Activated T-cell treated with anti-CD3 and anti-CD28 coated beads for 4 hours (primary cell): ENCODE measurements at regions not wholly inside any gene's neighbourhood (a gene's known extent, or its start where the extent isn't known, plus 50 kb on each side); places are given as distances from the start of the nearest gene placed in this dataset.

Experiments used
- DNase-seq: peaks from one replicate; pipeline ENCODE4 v3.0.0-alpha.2; 2020

DNA sequence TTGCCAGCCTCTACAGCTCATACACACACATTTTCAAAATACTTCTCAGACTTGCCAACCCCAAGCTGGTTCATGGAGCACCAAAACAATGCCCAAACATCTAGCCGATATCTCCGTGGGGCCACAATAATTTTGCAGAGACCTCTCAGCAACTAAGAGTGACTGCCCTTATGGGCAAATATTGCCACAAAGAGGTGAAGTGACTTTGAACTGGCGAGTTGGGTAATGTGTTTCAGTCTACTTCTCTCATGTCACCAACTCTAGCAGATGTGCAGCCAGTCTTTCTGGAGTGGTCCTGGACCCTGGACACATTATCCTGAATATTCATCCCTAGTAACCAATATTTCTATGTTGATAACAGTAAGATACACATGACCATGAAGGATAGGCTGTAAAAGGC is 290.3 kb downstream of the EMP1 start:
- no peak for DNase-seq

GRCh38 chr12:13478650-13479181 is 282.2 kb downstream of the EMP1 start:
- DNase-seq = no peak

- DNase-seq = no peak
These were observed 277.9 kb downstream of the EMP1 start for GRCh38 chr12:13474381-13474780.

DNA sequence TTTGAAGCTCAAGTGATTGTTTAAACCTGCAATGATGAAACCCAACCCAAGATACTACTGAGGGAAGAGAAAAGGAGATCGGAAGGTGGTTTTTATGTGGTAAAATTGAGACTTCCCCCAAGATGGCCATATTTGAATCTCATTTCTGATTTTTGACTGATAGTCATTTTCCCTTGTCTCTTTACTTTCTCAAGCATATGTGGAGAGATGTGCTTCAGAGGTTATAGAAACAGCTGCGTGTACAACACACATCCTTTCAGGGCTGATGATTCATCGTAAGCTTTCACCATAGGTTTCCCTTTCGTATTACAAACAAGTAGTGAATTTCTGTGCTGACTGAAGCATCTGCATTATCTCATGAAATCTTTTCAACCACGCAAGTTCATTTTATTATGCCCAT is 276.2 kb downstream of the EMP1 start:
- no peak for DNase-seq

DNA sequence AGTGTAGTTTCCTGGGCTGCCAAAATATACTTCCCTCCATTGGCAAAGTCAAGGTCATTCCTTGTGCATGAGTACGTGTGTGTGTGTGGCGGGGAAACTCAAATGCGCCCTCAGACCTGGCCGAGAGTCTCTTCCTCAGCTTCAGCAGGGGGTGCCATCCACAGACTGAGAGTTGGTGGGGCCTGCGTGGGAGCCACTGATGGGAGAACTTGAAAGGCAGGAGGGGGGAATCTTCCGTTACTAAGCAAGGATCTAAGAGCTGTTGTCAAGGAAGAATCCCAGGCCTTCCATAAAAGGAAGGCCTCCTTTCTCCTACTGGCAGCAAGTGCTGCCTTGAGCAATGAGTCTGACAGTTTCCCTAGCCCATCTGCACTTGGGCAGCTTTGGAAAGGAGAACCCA is 274.9 kb downstream of the EMP1 start:
- no peak for DNase-seq

GRCh38 chr12:13465635-13466034 is 269.1 kb downstream of the EMP1 start:
- no peak for DNase-seq

GRCh38 chr12:13463189-13463588 is 266.7 kb downstream of the EMP1 start:
- DNase-seq = no peak

DNA sequence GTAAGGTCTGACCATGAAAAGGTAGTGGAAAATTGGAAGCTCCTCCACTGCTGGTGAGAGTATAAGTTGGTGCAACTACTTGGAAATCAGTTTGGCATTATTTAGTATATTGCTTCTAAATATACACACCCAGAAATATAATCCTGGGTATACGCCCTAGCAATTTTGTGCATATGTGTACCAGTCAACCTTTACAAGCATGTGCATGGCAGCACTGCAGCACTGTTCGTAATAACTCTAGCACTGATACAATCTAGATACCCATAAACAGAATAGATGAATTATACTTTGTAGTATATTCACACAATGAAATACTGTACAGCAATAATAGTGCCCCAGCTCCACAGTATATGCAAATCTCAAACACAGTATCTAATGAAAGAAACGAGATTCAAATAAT is 265.9 kb downstream of the EMP1 start:
- no peak for DNase-seq

DNA sequence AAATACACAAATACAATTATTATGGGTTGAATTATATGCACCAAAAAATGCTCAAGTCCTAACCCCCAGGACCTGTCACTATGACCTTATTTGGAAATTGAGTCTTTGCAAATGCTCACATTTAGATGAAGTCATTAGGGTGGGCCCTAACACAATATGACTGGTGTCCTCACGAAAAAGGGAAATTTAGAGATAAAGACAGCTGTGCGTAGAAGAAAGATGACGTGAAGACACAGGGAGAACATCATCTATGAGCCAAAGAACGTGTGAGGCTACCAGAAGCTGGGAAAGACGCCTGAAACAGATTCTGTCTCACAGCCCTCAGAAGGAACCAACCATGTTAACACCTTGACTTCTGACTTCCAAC is 259.2 kb downstream of the EMP1 start:
- no peak for DNase-seq

DNA sequence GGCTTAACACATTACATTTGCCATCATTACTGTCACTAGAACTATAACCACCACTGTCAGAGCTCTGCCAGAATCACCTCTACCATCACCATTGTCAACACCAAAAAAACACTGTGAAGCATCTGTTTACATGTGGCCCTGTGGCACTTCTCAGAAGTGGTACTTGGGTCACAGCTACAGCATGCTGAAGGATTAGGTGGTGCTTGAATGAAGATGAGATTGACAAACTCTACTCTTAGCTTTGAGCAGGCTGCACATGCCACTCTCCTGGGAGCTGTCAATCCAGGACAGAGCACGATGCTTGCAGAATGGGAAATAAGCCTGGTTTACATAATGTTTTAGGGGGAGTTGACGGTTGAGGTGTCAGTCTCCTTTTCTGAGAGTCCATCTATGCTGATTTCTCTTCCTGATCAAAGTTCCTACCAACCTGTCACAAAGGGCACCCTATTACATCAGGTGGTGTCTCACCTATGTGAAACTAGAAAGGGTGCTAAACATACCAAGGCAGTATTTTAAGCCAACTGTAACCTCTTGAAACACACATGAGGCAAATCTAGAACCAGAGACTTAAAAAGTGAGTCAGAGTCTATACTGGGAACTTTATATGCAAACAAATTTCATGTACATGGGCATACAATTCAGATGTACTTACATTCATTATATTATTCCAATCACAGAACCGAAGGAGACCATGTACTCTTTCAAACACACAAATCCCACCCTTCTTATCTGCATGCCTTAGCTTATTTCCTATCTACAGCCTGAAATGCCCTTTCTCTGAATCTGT is 258.7 kb downstream of the EMP1 start:
- DNase-seq = no peak

DNA sequence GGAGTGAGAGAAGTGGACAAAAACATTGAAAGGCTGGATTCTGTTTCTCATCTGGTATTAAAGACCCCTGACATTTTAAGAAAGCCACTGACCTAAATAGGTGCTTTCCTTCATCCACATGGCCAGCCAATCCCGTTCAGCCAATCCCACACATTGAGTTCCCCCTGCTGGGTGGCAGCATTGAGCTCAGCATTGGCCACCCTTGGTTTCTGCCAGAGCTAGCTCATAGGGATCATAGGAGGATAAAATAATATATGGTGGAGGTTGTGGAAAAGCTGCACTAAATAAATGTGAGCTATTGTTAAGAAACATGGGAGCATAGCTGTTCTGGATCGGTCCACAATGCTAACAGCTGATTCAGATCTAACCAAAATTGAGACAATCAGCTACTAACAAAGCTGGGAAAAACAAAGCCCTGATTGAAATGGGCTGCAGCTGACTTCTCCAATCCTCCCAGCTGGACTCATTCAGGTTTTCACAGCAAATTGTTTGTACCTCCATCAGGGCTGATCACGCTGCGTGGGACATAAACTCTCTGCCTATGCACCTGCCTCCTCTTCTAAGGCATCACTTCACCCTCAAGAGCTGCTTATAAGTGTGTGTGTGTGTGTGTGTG is 256.5 kb downstream of the EMP1 start:
- no peak for DNase-seq

DNA sequence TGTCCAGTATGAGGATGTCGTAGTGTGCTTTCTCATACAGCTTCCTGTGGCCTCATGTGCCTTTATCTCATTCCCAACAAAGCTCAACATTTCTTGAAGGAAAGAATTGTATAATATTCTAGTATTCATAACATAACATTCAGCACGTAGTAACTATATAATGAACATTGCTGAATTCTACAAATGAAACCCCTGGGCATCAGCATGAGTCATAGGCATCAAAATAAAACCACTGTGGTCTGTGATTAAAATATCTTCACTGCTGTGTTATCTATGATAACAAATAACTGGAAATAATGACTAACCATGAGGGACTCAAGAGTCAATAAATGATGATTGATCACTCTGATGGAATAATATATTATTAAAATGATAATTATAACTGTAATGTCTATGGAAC is 255.2 kb downstream of the EMP1 start:
- DNase-seq = no peak

DNA sequence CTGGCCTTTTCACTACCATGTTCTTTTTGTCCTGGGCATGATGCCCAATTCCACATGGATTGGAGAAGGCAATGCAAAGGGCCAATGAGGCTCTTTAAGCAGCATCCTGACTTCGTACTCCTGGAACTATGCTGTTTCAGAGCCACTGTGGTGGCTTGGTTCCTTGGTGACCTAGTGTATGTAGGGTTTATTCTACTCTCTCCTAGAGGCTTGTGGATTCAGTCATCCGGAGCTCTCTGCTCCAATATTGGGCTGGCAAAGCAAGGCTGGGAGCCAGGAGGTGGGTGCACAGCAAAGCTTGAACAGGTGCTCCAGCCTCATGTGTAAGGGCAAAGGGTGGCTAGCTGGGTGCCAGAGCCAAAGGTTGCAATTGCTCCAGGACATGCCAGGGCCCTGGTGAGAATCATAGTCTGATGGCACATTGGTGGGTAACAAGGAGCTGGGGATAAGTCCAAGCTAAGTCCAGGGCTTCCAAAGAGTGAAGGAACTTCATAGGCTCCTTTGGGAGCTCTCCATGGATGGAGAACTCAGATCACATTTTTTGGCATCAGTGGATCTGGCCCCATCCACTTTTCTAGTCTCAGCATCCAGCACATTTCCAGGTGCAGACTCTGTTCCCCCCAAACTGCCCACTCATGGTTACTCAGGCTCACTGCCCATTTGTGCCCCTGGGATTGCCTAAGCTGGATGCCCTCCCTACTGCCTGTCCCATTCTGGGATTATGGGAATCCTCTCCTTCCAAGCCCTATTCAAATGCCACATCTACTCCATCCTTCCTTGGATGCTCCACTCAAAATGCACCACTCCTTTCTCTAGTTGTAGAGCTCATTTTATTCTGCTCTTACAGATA is 253.9 kb downstream of the EMP1 start:
- DNase-seq = no peak

- no peak for DNase-seq
These were observed 247.6 kb downstream of the EMP1 start for GRCh38 chr12:13444076-13444475.

- no peak for DNase-seq
These were observed 247.0 kb downstream of the EMP1 start for GRCh38 chr12:13443498-13443897.

DNA sequence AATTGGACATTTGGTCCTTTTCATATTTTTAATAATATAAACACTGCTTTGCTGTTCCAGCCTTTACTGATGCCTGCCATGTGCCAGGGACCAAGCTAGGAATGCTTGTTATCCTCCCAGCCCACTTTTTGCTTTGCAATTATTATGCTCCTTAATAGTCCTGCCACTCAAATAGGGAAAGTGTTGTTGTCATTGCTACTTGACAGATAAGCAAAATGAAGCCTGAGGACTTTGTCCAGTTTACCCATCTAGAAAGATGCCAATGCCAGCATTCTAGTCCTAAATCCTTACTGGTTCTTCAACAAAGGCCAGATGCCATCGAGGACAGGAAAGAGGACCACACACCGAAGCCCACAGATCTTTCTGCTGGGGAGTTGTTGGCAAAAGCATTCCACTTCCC is 246.5 kb downstream of the EMP1 start:
- no peak for DNase-seq

DNA sequence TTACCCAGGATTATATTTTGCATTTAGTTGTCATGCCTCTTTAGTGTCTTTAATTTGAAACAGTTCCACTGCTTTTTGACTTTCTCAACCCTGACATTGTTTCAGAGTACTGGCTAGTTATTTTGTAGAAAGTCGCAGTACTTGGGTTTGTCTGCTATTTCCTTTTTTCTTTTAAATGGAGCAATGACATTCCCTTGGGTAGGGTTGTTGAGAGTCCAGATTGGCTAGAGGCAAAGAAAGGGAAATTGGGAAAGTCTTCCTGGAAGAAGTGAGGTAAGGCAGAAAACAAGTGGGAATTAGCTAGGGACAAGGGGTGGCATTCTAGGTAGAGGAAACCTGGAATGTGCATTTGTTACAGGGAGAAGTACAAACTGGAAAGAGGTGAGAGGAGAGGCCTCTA is 245.9 kb downstream of the EMP1 start:
- no peak for DNase-seq

DNA sequence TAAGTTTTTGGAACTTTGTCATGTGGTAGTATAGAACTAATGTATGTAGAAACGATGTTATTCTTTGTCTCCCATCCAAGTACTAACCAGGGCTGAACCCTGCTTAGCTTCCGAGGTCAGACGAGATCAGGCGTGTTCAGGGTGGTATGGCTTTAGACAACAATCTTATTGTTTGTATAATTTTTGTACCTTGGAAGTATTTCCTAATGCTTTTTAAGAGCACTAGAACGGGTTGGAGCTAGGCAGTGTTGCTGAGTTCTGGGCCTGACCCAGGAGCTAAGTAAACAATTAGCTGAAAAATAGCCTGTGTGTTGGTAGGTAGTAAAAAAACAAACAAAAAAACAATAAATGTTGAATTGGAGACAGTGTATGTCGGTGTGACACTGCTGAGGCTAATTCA is 244.3 kb downstream of the EMP1 start:
- no peak for DNase-seq

- no peak for DNase-seq
These were observed 241.0 kb downstream of the EMP1 start for GRCh38 chr12:13437541-13437940.

GRCh38 chr12:13436696-13437391 is 240.3 kb downstream of the EMP1 start:
- no peak for DNase-seq

GRCh38 chr12:13436182-13436581 is 239.7 kb downstream of the EMP1 start:
- no peak for DNase-seq

DNA sequence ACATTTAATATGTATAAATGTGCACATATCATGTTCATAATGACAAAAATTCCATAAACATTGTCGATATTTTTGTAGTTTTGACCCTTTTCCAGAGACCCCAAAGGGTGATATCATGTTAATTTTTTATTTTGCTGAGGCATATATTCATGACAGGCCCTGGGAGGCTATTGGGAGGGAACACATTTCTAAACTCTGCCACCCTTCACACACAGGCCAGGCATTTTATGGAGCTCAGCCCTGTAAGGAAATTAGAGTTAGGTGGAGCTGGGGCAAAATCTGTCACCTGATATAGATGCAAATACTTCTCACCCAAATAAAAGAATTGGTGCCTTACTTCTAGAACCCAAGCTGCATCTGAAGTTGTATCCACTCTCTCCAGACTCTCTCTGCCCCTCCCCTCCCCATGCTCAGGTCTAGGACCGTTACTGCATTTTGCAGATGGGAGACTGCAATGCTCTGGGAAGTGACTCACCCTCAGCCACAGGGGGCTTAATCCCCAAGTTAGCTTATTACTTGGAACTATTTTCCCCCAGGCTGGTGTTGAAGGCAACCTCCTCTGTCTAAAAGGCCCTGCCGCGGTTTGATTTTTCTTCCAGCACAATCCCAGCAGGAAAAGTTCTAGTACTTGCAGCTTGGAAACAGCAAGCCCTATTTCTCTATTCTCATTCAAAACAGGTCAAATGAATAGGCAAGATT is 238.9 kb downstream of the EMP1 start:
- DNase-seq = no peak
